Rectal smooth muscle tissue (tissue), 1 donor: ENCODE measurements at regions not wholly inside any gene's neighbourhood (a gene's known extent, or its start where the extent isn't known, plus 50 kb on each side); places are given as distances from the start of the nearest gene placed in this dataset.

Source experiments
- H3K27ac ChIP-seq: one replicate; pipeline ENCODE4 v1.7.0; 2013; ENCODE audit warnings: low read depth, low read length, inconsistent platforms
- H3K27me3 ChIP-seq: one replicate; pipeline ENCODE4 v1.7.0; 2013; ENCODE audit warnings: low read length; ENCODE audit not compliant: control insufficient read depth, insufficient read depth
- H3K36me3 ChIP-seq: one replicate; pipeline ENCODE4 v1.7.0; 2013; ENCODE audit warnings: low read length; ENCODE audit not compliant: control insufficient read depth, insufficient read depth
- H3K4me1 ChIP-seq: one replicate; pipeline ENCODE4 v1.7.0; 2013; ENCODE audit warnings: low read length; ENCODE audit not compliant: control insufficient read depth, insufficient read depth
- H3K4me3 ChIP-seq: one replicate; pipeline ENCODE4 v1.7.0; 2013; ENCODE audit warnings: low read length
- H3K9ac ChIP-seq: one replicate; pipeline ENCODE4 v1.7.0; 2013; ENCODE audit warnings: low read length

DNA sequence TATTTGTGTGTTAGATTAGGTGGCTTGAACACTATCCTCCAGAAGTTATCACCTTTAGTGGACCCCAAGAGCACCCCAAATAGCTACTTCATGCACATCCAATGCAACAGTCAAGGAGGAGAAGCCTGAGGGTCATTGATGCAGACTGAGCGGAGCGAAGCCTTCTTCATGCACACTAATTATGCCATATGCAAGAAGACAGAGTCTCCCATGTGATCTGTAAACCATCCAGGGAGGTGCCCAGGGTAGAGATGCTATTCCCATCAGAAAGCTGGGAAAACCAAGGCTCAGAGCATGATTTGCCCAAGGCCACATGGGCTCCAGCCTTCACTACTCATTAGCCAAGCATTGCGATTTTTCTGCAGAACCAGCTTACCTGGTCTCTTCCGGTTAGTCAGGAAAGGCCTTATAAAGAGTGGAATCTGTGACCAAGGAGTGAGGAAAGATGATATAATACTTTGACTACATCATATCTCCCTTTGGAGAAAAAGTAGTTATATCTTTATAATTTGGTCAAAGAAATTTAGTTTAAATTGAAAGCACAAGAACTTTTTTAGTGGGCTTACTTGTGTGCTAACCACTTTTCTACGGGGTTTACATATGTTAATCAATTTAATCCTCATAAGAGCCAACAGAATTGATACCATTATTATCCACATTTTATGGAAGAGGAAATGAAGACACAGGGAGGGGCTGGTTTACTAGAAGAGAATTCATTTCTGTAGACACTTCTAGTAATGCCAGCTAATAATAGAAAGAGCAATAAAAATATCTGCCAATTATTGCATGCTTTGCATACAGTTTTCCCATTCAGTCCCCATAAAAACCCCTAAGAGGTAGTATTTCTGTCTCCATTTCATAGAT lies 220.0 kb downstream of the ESM1 start:
- no peaks in the 10 kb centered on the region for H3K36me3 ChIP-seq

DNA sequence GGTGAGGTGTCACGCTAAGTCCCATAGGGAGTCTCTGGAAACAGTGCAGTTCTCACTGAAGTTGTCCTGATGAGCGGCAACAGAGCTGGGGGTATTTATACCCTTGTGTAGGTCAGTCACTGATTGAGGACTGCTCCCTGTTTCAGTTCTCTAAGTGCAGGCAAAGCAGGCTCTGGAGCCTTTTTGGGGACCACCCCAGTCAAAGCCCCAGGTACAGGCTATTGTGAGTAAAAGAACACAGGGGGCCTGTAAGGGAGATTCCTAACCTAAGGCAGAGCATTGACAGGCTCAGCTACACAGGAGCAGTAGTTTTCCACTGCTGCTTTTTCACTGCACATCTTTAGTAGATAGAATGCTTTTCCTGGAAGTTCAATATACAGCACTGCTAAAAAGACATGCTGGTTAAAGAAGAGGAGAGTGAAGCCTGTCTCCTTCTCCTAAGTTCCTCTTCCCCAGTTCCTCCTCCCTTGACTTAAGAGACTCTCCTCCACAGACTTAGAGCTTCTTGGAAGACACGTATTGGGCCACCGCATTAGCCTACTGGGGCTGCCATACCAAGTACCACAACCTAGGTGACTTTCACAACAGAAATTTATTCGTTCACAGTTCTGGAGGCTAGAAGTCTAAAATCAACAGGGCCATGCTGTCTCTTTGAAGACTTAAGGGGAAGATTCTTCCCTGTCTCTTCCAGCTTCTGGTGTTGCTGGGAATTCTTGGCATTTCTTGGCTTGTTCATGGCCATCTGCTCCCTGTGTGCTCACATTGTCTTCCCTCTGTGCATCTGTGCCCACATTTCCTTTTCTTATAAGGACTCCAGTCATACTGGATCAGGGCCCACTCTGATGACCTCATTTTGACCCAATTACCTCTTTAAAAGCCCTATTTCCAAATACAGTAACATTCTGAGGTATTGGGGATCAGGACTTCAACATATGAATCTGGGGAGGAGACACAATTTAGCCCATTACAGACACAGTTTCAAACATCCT lies 221.0 kb downstream of the ESM1 start:
- H3K36me3 ChIP-seq = no peaks in the 10 kb centered on the region
- no peak overlapping the region for H3K4me3 ChIP-seq
- no peaks in the 10 kb centered on the region for H3K4me1 ChIP-seq
- H3K27me3 ChIP-seq = no peaks in the 10 kb centered on the region
- H3K9ac ChIP-seq = no peak overlapping the region
- H3K27ac ChIP-seq = no peak overlapping the region

More for the DNA sequence above, 220.0 kb downstream of the ESM1 start:
- Histone ChIP-seq H3K9ac (no peak overlapping the region), H3K27me3 (no peaks in the 10 kb centered on the region), H3K4me3 (no peak overlapping the region), H3K4me1 (no peaks in the 10 kb centered on the region), H3K27ac (no peak overlapping the region)

DNA sequence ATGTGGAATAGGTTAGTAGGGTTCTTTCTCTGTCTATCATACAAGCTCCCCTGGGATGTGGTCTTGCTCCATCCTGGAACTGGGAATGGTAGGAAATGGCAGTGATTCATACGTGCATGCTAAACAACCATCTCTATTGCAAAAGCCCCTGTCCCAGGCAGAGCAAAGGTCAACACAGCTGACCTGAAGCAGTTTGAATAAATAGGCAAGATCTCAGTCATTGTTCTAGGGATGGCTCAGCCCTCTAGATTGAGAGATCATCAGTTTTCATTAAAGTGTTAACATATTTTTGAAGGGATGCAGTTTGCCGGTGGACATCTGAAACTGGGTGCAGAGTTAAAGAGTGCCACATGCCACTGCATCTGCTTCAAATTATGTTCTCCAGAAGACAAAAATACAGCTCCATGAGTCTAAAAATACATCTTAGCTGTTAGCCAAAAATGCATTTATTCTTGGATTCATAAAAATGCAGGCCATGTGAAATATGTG lies 224.1 kb downstream of the ESM1 start:
- Histone ChIP-seq H3K4me3 (no peak overlapping the region), H3K4me1 (no peaks in the 10 kb centered on the region), H3K27ac (no peak overlapping the region), H3K27me3 (no peaks in the 10 kb centered on the region), H3K36me3 (no peaks in the 10 kb centered on the region), H3K9ac (no peak overlapping the region)

DNA sequence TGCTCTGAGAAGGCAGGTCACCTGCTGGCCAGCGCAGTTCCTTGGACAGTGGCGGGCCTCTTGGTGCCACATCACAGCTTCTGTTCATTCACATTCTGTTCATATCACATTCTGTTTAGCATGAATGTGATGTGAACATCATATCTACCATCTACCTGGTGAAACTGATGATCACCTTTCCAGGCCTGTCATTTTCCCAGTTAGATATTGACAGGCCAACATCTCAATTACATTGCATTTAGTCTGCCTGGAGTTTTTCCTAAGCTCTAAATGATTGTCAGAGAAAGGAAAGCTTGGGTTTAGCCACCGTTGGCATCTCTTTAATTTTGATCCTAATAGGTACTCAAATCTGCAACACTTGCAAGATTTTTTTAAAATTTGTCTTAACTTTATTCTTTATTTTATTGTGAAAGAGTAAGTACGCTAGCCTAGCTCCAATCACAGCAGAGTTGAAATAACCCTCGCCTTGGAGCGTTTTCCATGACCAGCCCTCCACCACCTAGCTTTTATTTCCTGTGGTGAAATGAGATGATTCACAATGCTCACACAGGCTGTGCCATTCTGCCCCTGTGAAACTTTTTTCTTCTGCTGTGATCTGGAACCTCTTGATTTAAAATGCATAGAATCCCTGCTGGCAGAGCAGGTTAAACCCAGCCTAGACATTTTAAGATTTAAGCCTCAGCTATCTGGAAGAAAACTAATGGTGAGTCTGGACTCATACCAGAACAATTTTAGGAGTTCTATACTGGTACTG lies 225.0 kb downstream of the ESM1 start:
- Histone ChIP-seq H3K9ac (no peak overlapping the region), H3K36me3 (no peaks in the 10 kb centered on the region), H3K4me3 (no peak overlapping the region), H3K27ac (no peak overlapping the region), H3K4me1 (no peaks in the 10 kb centered on the region), H3K27me3 (no peaks in the 10 kb centered on the region)

DNA sequence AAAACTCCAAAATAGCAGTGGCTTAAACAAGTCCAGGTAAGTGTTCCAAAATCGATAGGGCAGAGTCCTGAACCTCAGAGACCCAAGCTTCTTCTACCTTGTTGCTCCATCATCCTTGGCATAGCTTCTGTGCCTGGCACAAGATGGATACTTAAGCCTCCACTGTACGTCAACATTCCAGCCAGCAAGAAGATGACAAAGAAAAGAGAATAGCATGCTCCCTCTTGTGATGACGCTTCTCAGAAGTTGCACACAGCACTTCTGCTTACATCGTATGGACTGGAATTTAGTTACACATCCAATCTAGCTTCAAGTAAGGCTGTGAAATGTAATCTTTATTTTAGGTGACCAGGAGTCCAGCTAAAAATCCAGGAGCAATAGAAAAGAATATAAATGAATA lies 227.4 kb downstream of the ESM1 start:
- no peaks in the 10 kb centered on the region for H3K4me1 ChIP-seq
- H3K27ac ChIP-seq = no peak overlapping the region
- H3K9ac ChIP-seq = no peak overlapping the region
- H3K4me3 ChIP-seq = no peak overlapping the region
- no peaks in the 10 kb centered on the region for H3K36me3 ChIP-seq
- H3K27me3 ChIP-seq = no peaks in the 10 kb centered on the region

DNA sequence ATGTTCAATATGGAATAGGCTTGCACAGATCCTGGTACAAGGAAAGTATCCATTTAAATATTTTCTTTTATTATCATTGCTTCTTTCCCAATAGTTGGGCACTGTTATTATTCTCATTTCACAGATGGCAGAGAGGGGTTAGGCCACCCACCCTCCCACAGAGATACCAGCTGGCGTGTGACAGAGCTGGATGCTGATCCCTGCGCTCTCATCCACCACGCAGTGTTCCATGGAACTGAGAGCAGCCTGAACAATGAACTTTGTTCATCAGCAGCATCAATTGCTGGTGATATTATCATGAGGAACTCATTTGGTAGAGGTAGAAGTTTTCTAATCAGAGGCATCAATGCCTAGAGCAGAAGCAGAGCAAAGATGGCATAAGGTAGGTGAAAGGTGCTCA lies 227.9 kb downstream of the ESM1 start:
- Histone ChIP-seq H3K27me3 (no peaks in the 10 kb centered on the region), H3K27ac (no peak overlapping the region), H3K9ac (no peak overlapping the region), H3K4me3 (no peak overlapping the region), H3K36me3 (no peaks in the 10 kb centered on the region), H3K4me1 (no peaks in the 10 kb centered on the region)

DNA sequence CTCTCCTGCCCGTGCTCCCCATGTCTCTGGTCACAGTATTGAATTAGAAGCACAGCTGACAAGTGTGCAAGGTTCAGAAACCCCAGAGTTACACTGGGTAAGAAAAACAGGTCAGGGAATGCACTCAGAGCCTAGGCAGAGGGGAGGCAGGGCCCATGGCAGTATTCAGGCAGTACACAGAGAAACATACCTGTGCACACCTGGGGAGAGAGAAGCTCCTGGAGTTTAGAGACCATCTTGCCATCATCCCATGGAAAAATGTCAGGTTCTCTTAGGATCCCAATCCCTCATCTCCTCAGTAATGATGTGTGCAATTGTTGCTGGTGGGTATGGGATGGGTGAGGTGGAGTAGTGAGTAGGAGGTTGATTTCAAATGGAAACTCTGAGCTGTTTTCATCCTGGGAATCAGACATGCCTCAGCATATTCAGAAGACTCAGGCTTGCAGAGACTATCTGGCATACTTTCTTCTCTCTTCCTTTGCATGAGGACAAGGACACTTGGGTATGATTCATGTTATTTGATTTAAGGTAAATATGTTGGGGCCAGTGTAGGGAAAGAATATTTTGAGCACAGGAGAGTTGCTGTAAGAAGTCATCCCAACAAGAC lies 228.5 kb downstream of the ESM1 start:
- no peak overlapping the region for H3K4me3 ChIP-seq
- no peak overlapping the region for H3K27ac ChIP-seq
- no peaks in the 10 kb centered on the region for H3K27me3 ChIP-seq
- H3K9ac ChIP-seq = no peak overlapping the region
- H3K36me3 ChIP-seq = no peaks in the 10 kb centered on the region
- H3K4me1 ChIP-seq = no peaks in the 10 kb centered on the region

DNA sequence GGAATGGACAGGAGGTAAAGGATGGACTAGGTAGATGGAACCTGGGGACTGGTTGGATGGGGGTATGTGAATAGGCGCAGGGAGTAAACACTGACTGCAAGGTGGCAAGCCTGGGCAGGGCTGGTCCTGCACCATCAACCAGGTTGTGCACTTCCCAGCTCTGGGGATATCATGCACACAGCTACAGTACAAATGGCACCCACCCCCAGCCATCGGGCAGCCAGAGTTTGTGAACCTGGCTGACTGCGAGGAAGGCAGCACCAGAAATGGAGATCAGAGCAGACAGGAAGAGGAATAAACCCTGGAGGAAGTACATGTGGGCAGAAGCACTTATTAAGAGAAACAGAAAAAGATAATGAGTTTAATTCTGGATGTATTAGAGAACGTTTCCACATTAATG lies 229.1 kb downstream of the ESM1 start:
- H3K36me3 ChIP-seq = no peaks in the 10 kb centered on the region
- H3K27me3 ChIP-seq = no peaks in the 10 kb centered on the region
- H3K4me3 ChIP-seq = no peak overlapping the region
- H3K27ac ChIP-seq = no peak overlapping the region
- no peak overlapping the region for H3K9ac ChIP-seq
- H3K4me1 ChIP-seq = no peaks in the 10 kb centered on the region

DNA sequence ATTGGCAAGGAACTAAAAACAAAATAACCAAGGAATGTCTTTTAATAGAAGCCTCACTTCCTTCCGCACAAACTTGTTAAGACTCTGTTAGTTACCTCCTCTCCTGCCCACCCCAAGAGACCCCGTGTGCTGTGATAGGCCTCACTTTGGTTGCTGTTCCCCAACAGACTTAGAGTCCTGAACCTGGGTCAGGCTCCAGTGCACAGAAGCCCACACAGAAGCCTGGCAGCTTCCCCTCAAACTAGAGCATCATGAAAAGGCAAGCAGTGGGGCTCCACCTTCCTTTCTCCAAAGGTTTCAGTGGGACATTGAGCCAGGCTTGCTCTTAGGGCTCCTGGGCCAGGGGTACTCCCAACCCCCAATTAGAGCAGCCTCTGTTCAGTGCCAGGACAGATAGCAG lies 230.5 kb downstream of the ESM1 start:
- no peaks in the 10 kb centered on the region for H3K36me3 ChIP-seq
- H3K4me1 ChIP-seq = no peaks in the 10 kb centered on the region
- no peaks in the 10 kb centered on the region for H3K27me3 ChIP-seq
- H3K9ac ChIP-seq = no peak overlapping the region
- no peak overlapping the region for H3K4me3 ChIP-seq
- no peak overlapping the region for H3K27ac ChIP-seq

DNA sequence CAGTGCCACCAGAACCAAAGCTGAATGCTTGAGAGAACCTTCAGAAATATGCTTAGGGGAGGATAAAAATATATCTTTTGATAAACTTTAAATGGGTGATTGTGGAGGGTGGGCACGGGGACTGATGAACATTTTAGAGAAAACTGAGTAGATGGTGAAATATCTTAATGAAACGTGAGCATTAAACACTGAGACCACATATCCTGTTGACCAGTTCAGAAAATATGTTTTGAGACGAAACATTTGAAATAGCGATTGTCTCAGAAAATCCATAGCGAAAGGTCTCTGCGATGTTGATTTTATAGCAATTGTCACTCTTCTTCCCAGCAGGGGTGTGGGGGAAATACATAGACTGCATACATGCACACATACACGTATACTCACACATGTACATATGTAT lies 231.0 kb downstream of the ESM1 start:
- no peaks in the 10 kb centered on the region for H3K36me3 ChIP-seq
- H3K9ac ChIP-seq = no peak overlapping the region
- no peaks in the 10 kb centered on the region for H3K27me3 ChIP-seq
- no peak overlapping the region for H3K4me3 ChIP-seq
- H3K4me1 ChIP-seq = no peaks in the 10 kb centered on the region
- H3K27ac ChIP-seq = no peak overlapping the region

DNA sequence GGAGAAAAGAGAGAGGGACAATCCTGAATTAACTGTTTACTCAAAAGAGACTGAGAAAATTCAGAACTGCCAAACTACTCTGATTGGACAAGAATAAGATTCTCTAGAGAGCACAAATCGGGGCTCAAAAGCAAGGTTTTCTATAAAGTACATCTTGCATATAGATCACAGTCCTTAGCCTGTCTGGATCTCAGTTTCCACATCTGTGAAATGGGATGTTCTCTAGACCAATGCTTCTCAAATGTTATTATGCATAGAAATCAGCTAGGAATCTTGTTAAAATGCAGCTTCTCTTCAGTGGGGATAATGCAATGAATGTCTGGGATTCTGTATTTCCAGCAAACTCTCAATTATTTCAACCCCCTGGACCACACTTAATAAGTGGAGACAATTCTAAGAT lies 231.6 kb downstream of the ESM1 start:
- no peak overlapping the region for H3K4me3 ChIP-seq
- H3K9ac ChIP-seq = no peak overlapping the region

More for the DNA sequence above, 231.6 kb downstream of the ESM1 start:
- Histone ChIP-seq H3K4me1 (no peaks in the 10 kb centered on the region), H3K36me3 (no peaks in the 10 kb centered on the region), H3K27ac (no peak overlapping the region), H3K27me3 (no peaks in the 10 kb centered on the region)
